GM19395 (cell line): ENCODE measurements at regions not wholly inside any gene's neighbourhood (a gene's known extent, or its start where the extent isn't known, plus 50 kb on each side); places are given as distances from the start of the nearest gene placed in this dataset.

ENCODE experiments used
- ATAC-seq: cut with Tn5 transposase; IDR thresholded peaks from one replicate; pipeline ENCODE4 v1.9.1; 2021; ENCODE audit warnings: mild to moderate bottlenecking, moderate library complexity; ENCODE audit not compliant: unreplicated experiment

DNA sequence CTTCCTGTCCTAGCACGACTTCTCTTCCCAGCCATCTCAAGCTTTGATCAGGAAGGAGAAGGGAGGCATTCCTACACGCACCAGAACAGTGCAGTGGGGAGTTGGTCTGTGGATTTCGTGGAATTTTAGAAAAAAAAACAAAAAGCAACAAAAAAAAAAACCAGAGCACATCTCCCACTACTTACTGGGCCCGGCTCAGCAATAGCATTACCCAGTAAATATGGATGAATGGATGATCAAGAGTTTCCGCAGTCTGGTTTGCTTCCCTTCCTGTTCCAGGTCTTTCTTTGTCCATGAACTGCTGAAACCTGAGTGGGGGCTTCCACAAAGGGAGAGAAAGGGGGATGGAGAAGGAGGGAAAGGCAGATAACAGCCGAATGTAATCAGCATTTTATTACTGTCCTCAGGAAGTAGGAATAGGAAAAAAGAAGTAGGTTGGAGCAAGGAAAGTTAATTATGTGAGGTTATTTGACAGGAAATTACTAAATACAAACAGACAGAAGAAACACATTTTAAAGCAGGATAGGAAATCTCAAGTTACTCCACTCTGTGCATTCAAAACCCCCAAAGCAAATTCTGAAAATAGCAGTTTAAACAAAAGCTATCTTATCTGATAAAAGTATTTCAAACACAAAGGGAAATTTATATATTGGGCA, 349.0 kb downstream of the PRL start:
- ATAC-seq, result no peak

DNA sequence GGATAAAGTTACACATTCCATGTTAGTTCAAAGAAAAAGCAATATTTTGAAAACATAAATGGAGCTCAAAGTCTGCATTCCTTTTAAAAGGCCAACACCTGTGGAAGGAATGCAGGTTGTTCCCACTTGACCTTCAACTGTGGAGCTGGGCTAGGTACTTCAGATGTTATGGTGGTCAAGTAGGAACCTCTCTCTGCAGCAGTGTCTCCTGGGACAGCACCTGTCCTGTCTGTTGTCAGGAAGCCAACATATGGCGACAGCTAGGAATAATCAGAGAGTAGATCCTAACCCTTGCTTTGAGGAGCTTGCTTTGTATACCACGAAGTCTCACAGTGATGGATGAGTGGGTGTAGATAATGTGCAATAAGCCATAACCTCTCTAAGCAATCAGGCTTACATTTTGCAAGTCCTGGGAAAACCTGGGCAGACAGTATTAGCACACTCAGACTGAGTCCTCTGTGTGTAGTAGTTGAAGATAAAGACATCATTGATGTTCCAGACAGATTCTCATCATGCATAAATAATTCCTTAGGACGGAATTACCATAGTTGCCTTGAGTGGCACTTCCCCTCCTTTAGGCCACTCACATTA, 347.5 kb downstream of the PRL start:
- no peak for ATAC-seq

DNA sequence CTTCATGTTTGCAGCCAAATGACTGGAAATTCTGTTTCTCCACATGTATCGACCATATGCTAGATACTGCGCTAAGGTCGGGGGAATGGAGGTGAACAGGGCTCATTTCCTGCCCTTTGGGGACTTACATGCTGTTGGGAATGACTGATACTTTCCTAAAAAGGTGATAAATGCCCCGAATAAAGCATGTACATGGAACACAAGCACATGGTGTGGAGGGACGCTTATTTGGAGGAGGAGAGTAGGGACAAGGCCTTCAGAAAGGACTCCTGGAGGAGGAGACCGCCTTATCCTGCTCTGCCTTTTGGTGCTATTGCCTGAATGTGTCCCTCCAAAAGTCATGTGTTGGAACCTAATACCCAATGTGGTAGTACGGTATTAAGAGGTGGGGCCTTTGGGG, 344.5 kb downstream of the PRL start:
- ATAC-seq, result no peak

DNA sequence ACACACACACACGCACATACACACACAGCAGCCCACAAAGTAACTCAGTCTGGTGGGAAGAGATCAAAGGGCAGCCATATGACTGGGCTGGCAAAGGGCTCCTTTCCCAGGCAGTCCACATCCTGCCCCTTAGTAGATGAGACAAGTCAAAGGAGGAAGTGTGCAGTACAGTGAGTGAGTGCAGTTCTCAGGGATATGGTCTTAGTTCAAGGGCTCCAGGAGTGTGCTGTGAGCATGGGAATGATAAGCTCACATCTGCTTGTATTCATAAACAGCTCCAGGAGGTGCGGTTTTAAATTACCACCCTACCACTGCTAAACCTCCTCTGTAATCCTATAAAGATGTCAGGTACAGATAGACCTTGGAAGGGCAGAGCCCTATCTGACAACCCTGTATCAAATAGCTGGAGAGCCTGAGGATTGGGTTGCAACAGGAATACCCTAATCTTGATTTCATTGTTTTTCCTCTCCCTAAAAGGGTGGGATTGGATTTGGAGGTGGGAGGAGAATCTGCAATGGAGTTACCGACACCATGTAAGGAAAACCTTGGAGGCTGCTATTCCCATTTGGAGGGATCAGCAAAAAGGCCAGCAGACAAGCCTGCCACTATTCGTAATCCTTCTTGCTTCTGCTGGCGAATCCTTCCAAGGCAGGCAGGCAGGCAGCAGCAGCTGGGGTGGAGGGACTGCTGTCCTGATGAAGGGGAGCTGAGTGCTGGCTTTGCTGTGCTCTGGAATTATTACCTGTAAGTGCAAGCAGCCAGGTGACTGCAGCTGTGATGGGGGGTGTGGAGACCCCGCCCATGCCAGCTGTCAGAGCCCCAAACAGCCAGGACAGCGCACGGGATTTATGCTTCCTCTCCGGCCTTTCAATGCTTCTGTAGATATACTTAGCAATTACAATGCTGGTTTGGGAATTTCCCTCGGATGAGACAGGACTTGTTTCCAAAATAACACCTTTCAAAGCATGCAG, 342.7 kb downstream of the PRL start:
- no peak for ATAC-seq

DNA sequence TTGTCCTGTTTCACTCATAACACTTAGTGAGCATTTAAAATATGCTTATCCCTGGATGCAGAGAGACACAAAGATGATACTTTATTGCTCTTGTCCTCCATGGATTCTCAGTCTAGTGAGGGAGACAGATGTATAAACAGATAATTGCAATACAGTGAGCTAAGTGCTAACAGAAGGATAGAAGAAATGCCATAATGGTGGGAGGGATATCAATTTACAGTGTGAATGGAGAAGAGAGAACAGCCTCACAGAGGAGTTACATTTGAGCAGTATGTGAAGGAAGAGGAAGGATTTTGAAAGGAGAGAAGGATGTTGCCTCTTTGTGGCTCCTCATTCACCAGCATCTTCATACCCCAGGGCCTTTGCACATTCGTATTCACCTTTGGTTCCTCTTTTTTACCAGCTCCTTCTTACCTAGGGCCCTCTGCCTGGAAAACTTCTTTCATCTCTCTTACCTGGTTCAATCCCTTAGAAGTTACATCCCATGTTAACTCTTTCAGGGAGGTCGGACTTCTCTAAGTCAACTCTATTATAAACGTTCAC, 341.7 kb downstream of the PRL start:
- no peak for ATAC-seq

DNA sequence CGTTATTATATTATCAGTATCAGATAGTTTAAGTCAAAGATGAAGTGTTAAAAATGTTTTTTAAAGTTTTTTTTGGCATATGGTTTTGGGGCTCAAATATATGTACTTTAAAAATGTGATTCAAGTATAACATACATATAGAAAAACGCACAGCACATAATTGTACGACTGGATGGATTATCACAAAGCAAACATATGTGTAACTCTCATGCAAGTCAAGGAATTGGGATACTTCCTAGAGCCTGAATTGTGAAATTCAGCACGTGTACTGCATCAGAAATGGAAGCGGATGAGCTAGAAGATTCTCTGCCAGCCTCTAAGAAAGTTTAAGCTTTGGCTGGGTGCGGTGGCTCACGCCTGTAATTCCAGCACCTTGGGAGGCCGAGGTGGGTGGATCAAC, 340.9 kb downstream of the PRL start:
- no peak for ATAC-seq

DNA sequence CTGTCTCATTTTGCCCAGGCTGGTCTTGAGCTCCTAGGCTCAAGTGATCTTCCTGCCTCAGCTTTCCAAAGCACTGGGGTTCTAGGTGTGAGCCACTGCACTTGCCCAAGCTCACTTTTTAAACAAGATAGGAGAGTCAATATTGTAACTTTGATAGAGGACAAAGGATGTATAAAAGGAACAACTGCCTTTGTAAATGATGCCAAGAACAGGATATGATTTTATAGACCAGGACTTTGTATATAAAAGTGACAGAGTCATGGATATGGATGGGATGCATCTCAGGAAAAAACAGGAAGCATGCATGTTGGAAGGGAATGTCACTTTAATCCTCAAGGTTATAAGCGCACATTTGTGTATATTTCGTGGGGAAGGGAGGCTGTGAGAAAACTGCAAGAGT, 338.4 kb downstream of the PRL start:
- no peak for ATAC-seq

DNA sequence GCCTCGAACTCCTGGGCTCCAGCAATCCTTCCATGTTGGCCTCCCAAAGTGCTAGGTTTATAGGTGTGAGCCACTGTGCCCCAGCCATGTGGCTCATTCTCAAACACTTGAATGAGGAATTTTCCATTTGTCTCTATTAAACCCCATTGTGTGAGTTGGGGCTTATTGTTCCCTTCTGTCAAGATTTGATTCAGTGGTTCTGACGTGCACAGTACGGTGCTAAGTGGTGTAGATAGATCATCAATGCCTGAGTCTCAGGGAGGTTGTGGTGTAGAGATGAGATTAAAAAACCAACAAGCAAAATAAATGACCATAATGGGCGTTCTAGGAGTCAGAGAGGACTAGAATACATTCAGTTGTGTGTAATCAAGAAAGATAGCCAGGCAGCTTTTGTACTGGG, 335.6 kb downstream of the PRL start:
- no peak for ATAC-seq

DNA sequence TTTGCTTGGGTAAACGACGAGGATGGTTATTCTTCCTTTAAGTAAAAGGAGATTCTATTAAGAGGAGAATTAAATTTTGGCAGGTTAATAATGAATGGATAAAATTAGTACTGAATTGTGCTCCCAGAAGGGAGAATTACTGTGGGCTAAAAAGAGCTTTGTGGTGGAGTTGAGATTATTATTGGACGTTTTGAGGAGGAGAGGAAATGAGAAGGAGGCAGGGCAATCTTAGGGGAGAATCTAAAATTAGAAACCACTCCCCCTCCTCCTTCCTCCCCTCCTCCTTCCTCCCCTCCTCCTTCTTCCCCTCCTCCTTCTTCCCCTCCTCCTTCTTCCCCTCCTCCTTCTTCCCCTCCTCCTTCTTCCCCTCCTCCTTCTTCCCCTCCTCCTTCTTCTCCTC, 331.8 kb downstream of the PRL start:
- no peak for ATAC-seq

DNA sequence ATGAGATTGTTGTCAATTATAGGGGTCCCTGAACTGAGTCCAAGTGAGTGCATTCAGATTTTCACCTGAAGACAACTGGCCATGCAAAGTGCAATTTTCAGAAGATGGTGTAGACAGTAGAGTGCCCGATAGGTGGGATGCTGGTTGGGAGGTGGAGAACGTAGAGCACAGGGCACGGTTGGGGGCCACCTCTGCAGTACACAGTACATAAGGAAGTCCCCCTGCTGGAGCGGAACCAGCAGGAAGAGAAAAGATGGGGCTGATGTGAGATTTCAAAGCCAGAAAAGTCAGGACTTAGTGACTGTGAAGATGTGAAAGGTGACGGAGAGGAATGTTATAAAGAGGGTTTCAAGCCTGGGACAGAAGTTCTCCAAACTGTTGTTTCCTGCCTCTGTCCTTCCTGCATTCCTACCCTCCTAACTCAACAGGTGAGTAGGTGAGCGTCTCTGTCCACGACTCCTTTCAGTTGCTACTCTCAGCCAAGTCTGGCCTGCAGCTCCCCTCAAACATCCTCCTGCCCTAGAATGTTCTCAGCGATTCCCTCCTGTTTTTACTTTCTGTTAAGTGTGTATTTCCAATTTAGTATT, 330.8 kb downstream of the PRL start:
- no peak for ATAC-seq

DNA sequence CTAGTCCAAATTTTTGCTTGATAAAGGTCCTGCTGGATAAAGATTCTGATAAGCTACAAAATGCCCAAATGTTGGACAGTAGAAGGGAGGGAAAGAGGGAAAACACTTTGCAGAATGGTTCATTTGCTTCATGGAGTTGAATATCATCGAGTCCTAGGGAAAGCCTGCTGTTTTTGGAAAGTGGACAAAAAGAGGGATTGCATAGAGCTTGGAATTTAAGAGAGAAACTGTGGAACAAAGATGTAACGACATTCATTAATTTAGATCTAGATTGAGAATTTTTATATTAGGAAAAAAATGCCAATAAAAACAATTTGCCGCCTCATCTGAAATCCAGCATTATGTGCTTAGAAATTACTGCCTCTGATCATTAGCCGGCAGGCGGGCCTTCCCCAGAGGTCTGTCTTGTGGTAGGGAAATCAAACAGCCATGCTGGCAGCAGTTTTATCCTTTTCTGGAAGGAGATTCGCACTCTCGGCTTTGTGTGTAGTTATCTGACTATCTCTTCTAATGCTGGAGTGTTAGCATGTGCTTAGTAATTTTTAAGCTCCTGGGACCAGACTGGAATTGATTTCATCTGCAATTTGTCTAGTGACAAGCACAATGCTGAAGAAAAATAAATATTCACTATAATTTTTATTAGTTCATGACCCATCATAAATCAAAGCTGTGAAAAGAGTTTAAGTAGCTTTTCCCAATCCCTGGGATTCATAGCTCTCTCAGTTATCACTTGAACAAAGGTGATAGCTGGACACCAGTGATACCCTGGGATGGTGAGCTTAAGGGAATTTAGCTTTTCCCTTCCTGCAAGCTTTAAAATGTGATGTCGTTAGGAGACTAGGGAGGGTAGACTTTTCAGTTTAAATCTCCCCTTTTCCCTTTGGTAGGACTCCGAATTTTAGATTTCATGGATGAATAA, 329.5 kb downstream of the PRL start:
- no peak for ATAC-seq

DNA sequence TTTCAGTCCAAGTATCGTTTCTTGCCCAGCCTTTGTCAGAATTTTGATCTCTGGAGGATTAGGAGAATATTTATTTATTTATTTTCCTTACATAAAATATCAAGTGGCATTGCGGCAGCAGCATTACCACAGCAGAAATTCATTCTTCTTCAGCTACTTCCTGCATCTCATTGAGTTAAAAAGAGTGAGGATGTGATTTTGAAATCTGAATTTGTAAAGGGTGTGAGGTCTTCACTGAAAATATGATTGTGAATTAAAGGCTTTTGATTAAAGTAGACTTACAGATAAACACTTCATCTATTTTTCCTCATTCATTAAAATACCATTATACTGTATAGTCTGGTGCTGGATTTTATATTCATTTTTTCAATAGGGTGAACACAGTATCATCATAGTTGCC, 328.4 kb downstream of the PRL start:
- ATAC-seq, result no peak

DNA sequence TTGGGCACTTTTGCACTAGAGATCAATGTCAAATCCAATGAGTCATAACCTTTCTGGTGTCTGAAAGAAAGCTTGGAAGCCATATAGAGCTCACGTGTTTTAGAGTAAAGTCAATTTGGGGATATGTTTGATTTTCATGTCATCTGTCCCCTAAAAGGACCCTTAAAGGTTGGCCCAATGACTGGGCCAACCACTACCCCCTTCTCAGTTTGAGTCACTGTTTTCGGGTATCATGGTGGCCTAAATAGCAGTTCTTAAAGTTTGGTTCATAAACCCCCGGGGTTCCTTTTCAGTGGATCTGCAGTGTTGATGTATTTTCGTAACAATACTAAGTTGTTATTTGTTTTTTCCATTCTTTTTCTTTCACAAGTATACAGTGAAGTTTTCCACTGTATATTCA, 327.6 kb downstream of the PRL start:
- no peak for ATAC-seq

DNA sequence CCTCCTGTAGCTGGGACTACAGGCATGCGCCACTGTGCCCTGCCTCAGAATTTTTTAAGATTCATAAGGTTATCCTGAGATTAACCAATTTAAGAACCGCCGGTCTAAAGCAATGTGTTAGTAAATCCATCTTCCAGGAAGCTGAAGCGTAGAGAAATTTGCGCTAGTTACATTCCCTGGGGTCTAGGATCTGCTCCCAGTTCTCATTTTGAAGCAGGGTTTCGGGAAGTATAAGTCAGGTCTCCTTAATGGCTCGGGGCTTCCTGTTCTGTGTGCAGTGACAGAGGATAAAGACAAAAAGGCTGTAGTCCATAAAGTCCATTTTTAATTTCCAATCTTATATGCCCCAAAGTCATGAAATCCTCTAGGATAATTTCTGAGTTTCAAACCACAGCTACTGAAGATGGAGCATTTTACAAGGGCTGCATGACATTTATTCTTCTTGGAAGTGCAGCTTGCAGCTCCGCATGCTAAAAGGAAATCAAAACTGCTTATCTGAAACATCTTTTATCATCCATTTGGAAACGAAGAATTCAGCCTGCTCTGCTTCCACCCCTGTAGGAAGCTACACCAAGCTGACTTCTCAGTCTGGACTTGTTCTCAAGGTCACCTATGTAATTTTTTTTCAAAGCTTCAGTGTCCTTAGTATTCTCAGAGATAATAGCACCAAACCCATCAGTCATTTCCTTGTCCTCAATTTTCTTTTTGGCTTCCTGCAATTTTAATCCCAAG, 326.1 kb downstream of the PRL start:
- no peak for ATAC-seq

DNA sequence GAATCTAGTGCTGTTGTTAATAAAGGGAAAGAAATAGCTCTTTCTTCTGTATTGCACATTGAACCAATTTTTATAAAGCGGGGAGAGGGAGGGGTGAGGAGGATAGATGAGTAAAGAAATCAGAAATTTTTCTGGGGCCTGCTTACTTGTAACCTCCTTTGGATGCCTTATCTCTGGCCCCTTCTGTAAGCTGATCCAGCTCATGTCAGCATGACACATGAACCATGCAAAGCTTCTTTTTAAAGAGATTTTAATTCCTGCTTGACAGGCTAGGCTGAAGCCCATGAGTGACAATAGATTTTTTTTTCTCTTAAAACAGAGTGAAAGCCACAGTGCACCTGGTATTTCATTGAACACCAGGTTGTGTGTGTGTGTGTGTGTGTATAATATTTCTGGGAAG, 325.3 kb downstream of the PRL start:
- no peak for ATAC-seq

DNA sequence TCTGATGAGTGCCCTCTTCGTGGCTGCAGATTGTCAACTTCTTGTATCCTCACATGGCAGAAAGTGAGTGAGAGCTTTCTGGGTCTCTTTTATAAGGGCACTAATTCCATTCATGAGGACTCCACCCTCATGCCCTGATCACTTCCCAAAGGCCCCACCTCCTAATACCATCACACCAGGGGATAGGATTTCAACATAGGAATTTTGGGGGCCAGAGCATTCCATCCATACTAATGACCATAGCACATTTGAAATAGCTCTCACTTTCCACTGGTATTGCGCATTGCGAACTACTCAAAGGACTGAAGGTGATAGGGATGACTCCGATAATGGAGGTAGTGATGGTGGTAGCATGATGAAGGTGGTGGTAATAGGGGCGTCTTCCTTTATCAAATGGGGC, 324.3 kb downstream of the PRL start:
- ATAC-seq, result no peak

DNA sequence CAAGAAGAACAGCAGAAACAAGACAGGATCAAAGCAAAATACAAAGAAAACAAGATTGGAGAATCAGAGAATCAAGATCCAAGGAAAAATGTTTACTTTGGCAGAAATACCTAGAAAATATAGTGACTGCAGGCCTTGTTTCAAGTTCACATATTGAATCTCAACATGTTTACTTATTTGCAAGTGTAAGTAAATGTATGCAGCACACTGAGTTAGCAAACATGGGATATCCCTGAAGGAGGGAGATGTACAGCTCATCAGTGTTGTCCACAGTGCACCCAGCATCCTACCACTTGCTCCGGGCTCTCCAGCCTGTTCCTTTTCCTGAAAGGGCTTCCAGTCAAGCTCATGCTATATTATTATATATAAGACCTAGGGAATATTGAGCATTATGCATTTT, 319.5 kb downstream of the PRL start:
- ATAC-seq, result no peak

DNA sequence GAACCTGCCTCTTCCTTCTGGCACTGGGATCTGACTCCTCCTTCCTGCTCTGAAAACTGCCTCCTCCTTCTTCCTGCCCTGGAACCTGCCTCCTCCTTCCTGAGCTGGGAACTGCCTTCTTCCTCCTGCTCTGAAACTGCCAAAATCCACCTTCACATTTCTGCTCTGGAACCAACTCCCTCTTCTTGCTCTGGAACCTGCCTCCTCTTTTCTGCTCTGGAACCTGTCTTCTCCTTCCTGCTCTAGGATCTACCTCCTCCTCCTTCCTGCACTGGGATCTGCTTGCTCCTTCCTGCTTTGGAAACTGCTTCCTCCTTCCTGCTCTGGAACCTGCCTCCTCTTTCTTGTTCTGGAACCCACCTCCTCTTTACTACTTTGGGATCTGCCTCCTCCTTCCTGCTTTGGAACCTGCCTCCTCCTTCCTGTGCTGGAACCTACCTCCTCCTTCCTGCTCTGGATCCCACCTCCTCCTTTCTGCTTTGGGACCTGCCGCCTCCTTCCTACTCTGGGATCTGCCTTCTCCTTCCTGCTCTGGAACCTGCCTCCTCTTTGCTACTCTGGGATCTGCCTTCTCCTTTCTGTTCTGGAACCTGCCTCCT, 315.5 kb downstream of the PRL start:
- ATAC-seq, result no peak

DNA sequence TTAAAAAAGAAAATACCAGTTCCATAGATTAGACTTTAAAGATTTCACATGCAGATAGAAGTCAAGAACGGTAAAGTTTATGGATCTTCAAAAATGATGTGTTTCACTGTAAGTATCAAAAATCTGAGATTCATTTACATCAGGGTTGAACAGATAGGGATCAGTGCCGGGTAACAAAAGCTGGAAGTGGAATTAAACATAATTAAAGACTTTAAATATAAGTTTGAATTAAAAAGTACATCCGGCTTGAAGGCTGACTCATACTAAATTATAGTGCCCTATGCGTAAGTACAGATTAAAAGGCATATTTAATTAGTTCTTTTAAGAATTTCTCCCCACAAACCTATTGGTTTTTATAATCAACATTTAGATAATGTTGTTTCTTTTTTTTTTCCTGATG, 312.7 kb downstream of the PRL start:
- no peak for ATAC-seq
